SK-N-SH treated with all-trans-retinoic acid at 6 μM for 48 hours (cell line): ENCODE measurements at regions not wholly inside any gene's neighbourhood (a gene's known extent, or its start where the extent isn't known, plus 50 kb on each side); places are given as distances from the start of the nearest gene placed in this dataset.

Experiments
- ATAC-seq: fragments of 200-7000 bp; cut with Tn5 transposase; 3 replicates; pipeline ENCODE4 v1.9.1; 2020; ENCODE audit warnings: mild to moderate bottlenecking, moderate library complexity
- ARNTL ChIP-seq: fragments of 450-650 bp; formaldehyde crosslinking; IDR thresholded peaks from 2 replicates; pipeline ENCODE4 v1.5.0; 2020; ENCODE audit warnings: low read depth, mild to moderate bottlenecking, moderate library complexity, borderline replicate concordance
- BACH2 ChIP-seq: fragments of 250-450 bp; sonication (Bioruptor Pico); IDR thresholded peaks from 2 replicates; pipeline ENCODE4 v1.9.0; 2021; ENCODE audit warnings: mild to moderate bottlenecking, borderline replicate concordance
- CREB5 ChIP-seq: fragments of 250-450 bp; sonication (Bioruptor Pico); IDR thresholded peaks from 2 replicates; pipeline ENCODE4 v1.5.1; 2020; ENCODE audit warnings: low read depth, mild to moderate bottlenecking, moderate library complexity
- CSDC2 ChIP-seq: fragments of 250-450 bp; sonication (Bioruptor Pico); IDR thresholded peaks from 2 replicates; pipeline ENCODE4 v1.5.0; 2020; ENCODE audit warnings: mild to moderate bottlenecking, moderate library complexity
- CSRNP3 ChIP-seq: fragments of 250-450 bp; sonication (Bioruptor Pico); IDR thresholded peaks from 2 replicates; pipeline ENCODE4 v1.5.1; 2021; ENCODE audit warnings: mild to moderate bottlenecking, moderate library complexity
- ESRRG ChIP-seq: fragments of 250-450 bp; sonication (Bioruptor Pico); IDR thresholded peaks from 2 replicates; pipeline ENCODE4 v1.6.1; 2021; ENCODE audit warnings: mild to moderate bottlenecking
- GLIS3 ChIP-seq: fragments of 250-450 bp; sonication (Bioruptor Pico); IDR thresholded peaks from 2 replicates; pipeline ENCODE4 v1.5.0; 2020; ENCODE audit warnings: mild to moderate bottlenecking, moderate library complexity
- ISL1 ChIP-seq: fragments of 250-450 bp; sonication (Bioruptor Pico); IDR thresholded peaks from 2 replicates; pipeline ENCODE4 v2.1.2; 2022; ENCODE audit warnings: mild to moderate bottlenecking, moderate library complexity
- OSR1 ChIP-seq: fragments of 250-450 bp; sonication (Bioruptor Pico); IDR thresholded peaks from 2 replicates; pipeline ENCODE4 v1.8.0; 2022; ENCODE audit warnings: moderate library complexity, mild to moderate bottlenecking, inconsistent platforms
- POU6F1 ChIP-seq: fragments of 250-450 bp; sonication (Bioruptor Pico); IDR thresholded peaks from 2 replicates; pipeline ENCODE4 v1.8.0; 2021; ENCODE audit warnings: low read depth, mild to moderate bottlenecking, moderate library complexity, borderline replicate concordance
- PPARA ChIP-seq: fragments of 250-450 bp; sonication (Bioruptor Pico); IDR thresholded peaks from 2 replicates; pipeline ENCODE4 v1.5.0; 2020; ENCODE audit warnings: mild to moderate bottlenecking, borderline replicate concordance
- RARB ChIP-seq: fragments of 250-450 bp; sonication (Bioruptor Pico); IDR thresholded peaks from 2 replicates; pipeline ENCODE4 v1.8.0; 2021; ENCODE audit warnings: mild to moderate bottlenecking, moderate library complexity
- SNAI2 ChIP-seq: fragments of 250-450 bp; sonication (Bioruptor Pico); IDR thresholded peaks from 2 replicates; pipeline ENCODE4 v1.5.0; 2020; ENCODE audit warnings: mild to moderate bottlenecking, moderate library complexity
- TCF4 ChIP-seq: fragments of 250-450 bp; sonication (Bioruptor Pico); IDR thresholded peaks from 2 replicates; pipeline ENCODE4 v1.8.0; 2021; ENCODE audit warnings: mild to moderate bottlenecking, moderate library complexity, borderline replicate concordance
- TOX ChIP-seq: fragments of 250-450 bp; sonication (Bioruptor Pico); IDR thresholded peaks from 2 replicates; pipeline ENCODE4 v1.8.0; 2021; ENCODE audit warnings: mild to moderate bottlenecking, moderate library complexity, borderline replicate concordance
- TSHZ2 ChIP-seq: fragments of 250-450 bp; sonication (Bioruptor Pico); IDR thresholded peaks from 2 replicates; pipeline ENCODE4 v1.5.0; 2020; ENCODE audit warnings: mild to moderate bottlenecking, moderate library complexity
- ZC3H10 ChIP-seq: fragments of 250-450 bp; sonication (Bioruptor Pico); IDR thresholded peaks from 2 replicates; pipeline ENCODE4 v1.5.1; 2021; ENCODE audit warnings: mild to moderate bottlenecking, moderate library complexity
- ZFP3 ChIP-seq: fragments of 250-450 bp; sonication (Bioruptor Pico); IDR thresholded peaks from 2 replicates; pipeline ENCODE4 v1.5.0; 2020; ENCODE audit warnings: mild to moderate bottlenecking, moderate library complexity
- ZFP30 ChIP-seq: fragments of 450-650 bp; formaldehyde crosslinking; IDR thresholded peaks from 2 replicates; pipeline ENCODE4 v1.5.0; 2022; ENCODE audit warnings: mild to moderate bottlenecking, moderate library complexity
- ZNF565 ChIP-seq: fragments of 450-650 bp; formaldehyde crosslinking; conservative IDR thresholded peaks from 2 replicates; pipeline ENCODE4 v1.5.0; 2020; ENCODE audit warnings: low read depth, mild to moderate bottlenecking, moderate library complexity
- ZNF8 ChIP-seq: fragments of 450-650 bp; formaldehyde crosslinking; IDR thresholded peaks from 2 replicates; pipeline ENCODE4 v1.5.0; 2020; ENCODE audit warnings: mild to moderate bottlenecking, moderate library complexity

GRCh38 chr5:126277762-126278161 is 145.4 kb upstream of the GRAMD2B start:
- TF ChIP-seq ZNF565 (CRISPR knock-in tag) (no peak), ZFP30 (no peak), TSHZ2 (CRISPR knock-in tag) (no peak), ESRRG (CRISPR knock-in tag) (no peak), CSRNP3 (no peak), CREB5 (CRISPR knock-in tag) (no peak), CSDC2 (CRISPR knock-in tag) (no peak), OSR1 (CRISPR knock-in tag) (no peak), BACH2 (CRISPR knock-in tag) (no peak), RARB (no peak), PPARA (CRISPR knock-in tag) (no peak), GLIS3 (CRISPR knock-in tag) (no peak), SNAI2 (CRISPR knock-in tag) (no peak), ARNTL (CRISPR knock-in tag) (no peak)
- no peak for ATAC-seq

GRCh38 chr5:126280343-126280742 is 142.9 kb upstream of the GRAMD2B start:
- TF ChIP-seq OSR1 (CRISPR knock-in tag) (no peak), TCF4 (CRISPR knock-in tag) (no peak), ARNTL (CRISPR knock-in tag) (no peak), ZFP3 (CRISPR knock-in tag) (no peak), GLIS3 (CRISPR knock-in tag) (no peak), CREB5 (CRISPR knock-in tag) (no peak), SNAI2 (CRISPR knock-in tag) (no peak), POU6F1 (CRISPR knock-in tag) (no peak), ZFP30 (no peak), TOX (CRISPR knock-in tag) (no peak), ISL1 (CRISPR knock-in tag) (no peak), ESRRG (CRISPR knock-in tag) (no peak), ZNF565 (CRISPR knock-in tag) (no peak)

GRCh38 chr5:126280846-126281245 is 142.4 kb upstream of the GRAMD2B start:
- ATAC-seq: no peak

More at GRCh38 chr5:126280343-126280742, 142.9 kb upstream of the GRAMD2B start:
- no peak for ATAC-seq

More at GRCh38 chr5:126280846-126281245, 142.4 kb upstream of the GRAMD2B start:
- TF ChIP-seq CSRNP3 (no peak), ZC3H10 (no peak), RARB (no peak), BACH2 (CRISPR knock-in tag) (no peak), ZNF8 (CRISPR knock-in tag) (no peak), ISL1 (CRISPR knock-in tag) (no peak), ZFP3 (CRISPR knock-in tag) (no peak), ESRRG (CRISPR knock-in tag) (no peak), ZNF565 (CRISPR knock-in tag) (no peak)
